Astrocyte (in vitro differentiated cells and primary cell): ENCODE measurements at regions not wholly inside any gene's neighbourhood (a gene's known extent, or its start where the extent isn't known, plus 50 kb on each side); places are given as distances from the start of the nearest gene placed in this dataset.

Source experiments
- DNase-seq: peaks from one replicate; pipeline ENCODE4 v3.0.0-alpha.2; 2010; ENCODE audit warnings: low read depth
- FAIRE-seq: peaks from 2 replicates; lab custom pipeline; 2011; peaks lifted over from hg19 to GRCh38; lab: Jason Lieb, UNC
- H2AFZ ChIP-seq: 2 replicates; pipeline ENCODE4 v1.6.0; 2012; ENCODE audit warnings: low read depth, low read length, inconsistent platforms
- H3K27ac ChIP-seq: 2 replicates; pipeline ENCODE4 v1.5.1; 2011; ENCODE audit warnings: low read depth, low read length, inconsistent platforms
- H3K27me3 ChIP-seq: 2 replicates; pipeline ENCODE4 v1.6.0; 2011; ENCODE audit warnings: low read length, inconsistent platforms; ENCODE audit not compliant: insufficient read depth
- H3K36me3 ChIP-seq: 2 replicates; pipeline ENCODE4 v1.5.1; 2011; ENCODE audit warnings: low read length, inconsistent platforms; ENCODE audit not compliant: insufficient read depth
- H3K4me1 ChIP-seq: 2 replicates; pipeline ENCODE4 v1.5.1; 2011; ENCODE audit warnings: low read length, inconsistent platforms; ENCODE audit not compliant: insufficient read depth
- H3K4me2 ChIP-seq: 2 replicates; pipeline ENCODE4 v1.6.0; 2012; ENCODE audit warnings: low read length, inconsistent platforms
- H3K4me3 ChIP-seq: 2 replicates; pipeline ENCODE4 v1.5.1; 2011; ENCODE audit warnings: low read depth, mild to moderate bottlenecking, low read length, inconsistent platforms; ENCODE audit not compliant: insufficient read depth
- H3K79me2 ChIP-seq: 2 replicates; pipeline ENCODE4 v1.6.0; 2012; ENCODE audit warnings: mild to moderate bottlenecking, low read length, inconsistent platforms; ENCODE audit not compliant: insufficient read depth
- H3K9ac ChIP-seq: 2 replicates; pipeline ENCODE4 v1.6.0; 2012; ENCODE audit warnings: mild to moderate bottlenecking, low read length, inconsistent platforms
- H3K9me3 ChIP-seq: 2 replicates; pipeline ENCODE4 v1.5.1; 2012; ENCODE audit warnings: low read depth, mild to moderate bottlenecking, low read length, inconsistent platforms; ENCODE audit not compliant: insufficient read depth
- H4K20me1 ChIP-seq: 2 replicates; pipeline ENCODE4 v1.6.0; 2012; ENCODE audit warnings: low read length, inconsistent platforms; ENCODE audit not compliant: insufficient read depth
- H3K27ac Mint-ChIP-seq: one replicate; pipeline ENCODE4 v1.8.0; 2021; ENCODE audit warnings: mild to moderate bottlenecking, mixed read lengths; ENCODE audit not compliant: unreplicated experiment
- H3K27me3 Mint-ChIP-seq: one replicate; pipeline ENCODE4 v1.8.0; 2021; ENCODE audit warnings: low read depth, mixed read lengths; ENCODE audit not compliant: unreplicated experiment
- H3K36me3 Mint-ChIP-seq: one replicate; pipeline ENCODE4 v1.8.0; 2021; ENCODE audit warnings: low read depth, mixed read lengths; ENCODE audit not compliant: unreplicated experiment
- H3K4me1 Mint-ChIP-seq: one replicate; pipeline ENCODE4 v1.8.0; 2021; ENCODE audit warnings: low read depth, mixed read lengths; ENCODE audit not compliant: unreplicated experiment
- H3K4me3 Mint-ChIP-seq: one replicate; pipeline ENCODE4 v1.8.0; 2021; ENCODE audit warnings: mild to moderate bottlenecking, moderate library complexity, mixed read lengths; ENCODE audit not compliant: unreplicated experiment
- H3K9me3 Mint-ChIP-seq: one replicate; pipeline ENCODE4 v1.8.0; 2021; ENCODE audit warnings: mild to moderate bottlenecking, mixed read lengths; ENCODE audit not compliant: unreplicated experiment
- EZH2 ChIP-seq: IDR thresholded peaks from 2 replicates; pipeline ENCODE4 v1.6.1; 2012; ENCODE audit warnings: mild to moderate bottlenecking, low read length, inconsistent platforms; ENCODE audit not compliant: insufficient read depth
- TF ChIP-seq, protein P1 (sequence below): IDR thresholded peaks from 2 replicates; pipeline ENCODE4 v1.5.1; 2011; ENCODE audit warnings: low read depth, mild to moderate bottlenecking, inconsistent platforms, low read length, moderate library complexity; ENCODE audit not compliant: insufficient read depth

DNA sequence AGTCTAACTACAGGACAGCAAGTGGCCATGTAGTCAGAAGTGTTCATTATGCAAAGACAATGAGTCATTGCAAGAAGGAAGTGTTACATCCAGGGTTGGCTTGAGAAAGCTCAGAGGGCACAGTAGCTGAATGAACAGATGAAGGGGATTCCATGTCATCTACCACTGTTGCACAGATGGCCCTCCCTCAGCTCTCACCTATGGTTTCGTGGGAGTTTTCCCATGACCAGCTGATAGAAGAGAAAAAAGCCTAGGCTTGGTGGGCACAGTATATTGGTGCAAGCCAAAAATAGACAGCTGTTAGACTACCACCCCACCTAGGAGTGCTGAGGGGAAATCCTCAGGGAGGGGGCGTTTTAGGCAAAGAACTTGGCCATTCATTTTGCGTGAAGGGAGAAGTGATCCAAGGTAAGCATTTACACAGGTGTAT is 217.0 kb downstream of the DMRT2 start:
- H3K9me3 ChIP-seq, result no peaks in the 10 kb centered on the region
- DNase-seq, result no peak
- H3K4me1 ChIP-seq, result no peaks in the 10 kb centered on the region

DNA sequence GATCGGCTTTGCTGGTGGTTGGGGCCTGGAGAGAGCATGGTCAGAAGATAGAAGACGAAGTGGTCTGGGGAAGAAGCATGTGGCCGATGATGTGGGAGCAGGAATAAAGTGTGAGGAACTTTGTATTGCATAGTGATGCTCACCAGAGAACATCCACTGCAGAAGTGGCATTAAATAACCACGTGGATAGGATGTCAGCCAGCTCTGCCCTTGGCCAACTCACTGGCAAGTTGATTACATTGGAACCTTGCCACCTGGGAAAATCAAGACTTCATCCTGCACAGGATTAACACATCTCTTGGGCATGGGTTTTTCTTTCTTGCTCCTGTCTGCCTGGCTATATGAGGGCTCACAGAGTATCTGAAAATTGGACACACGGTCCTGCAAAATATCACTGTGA is 217.4 kb downstream of the DMRT2 start:
- H3K4me3 ChIP-seq, result no peak overlapping the region
- Mint-ChIP-seq H3K36me3 (no peaks in the 10 kb centered on the region), H3K27me3 (peaks cover 32% of the 10 kb centered on the region), H3K4me3 (no peak overlapping the region), H3K4me1 (peaks cover 17% of the 10 kb centered on the region), H3K9me3 (no peaks in the 10 kb centered on the region), H3K27ac (no peak overlapping the region)
- no peak overlapping the region for H3K4me2 ChIP-seq
- H3K27me3 ChIP-seq, result no peaks in the 10 kb centered on the region
- H3K9me3 ChIP-seq, result no peaks in the 10 kb centered on the region
- H4K20me1 ChIP-seq, result no peaks in the 10 kb centered on the region
- no peaks in the 10 kb centered on the region for H3K4me1 ChIP-seq
- H2AFZ ChIP-seq, result no peak overlapping the region
- H3K9ac ChIP-seq, result no peak overlapping the region
- FAIRE-seq (no peak), DNase-seq (no peak)
- no peak overlapping the region for H3K27ac ChIP-seq
- TF ChIP-seq, protein P1, sequence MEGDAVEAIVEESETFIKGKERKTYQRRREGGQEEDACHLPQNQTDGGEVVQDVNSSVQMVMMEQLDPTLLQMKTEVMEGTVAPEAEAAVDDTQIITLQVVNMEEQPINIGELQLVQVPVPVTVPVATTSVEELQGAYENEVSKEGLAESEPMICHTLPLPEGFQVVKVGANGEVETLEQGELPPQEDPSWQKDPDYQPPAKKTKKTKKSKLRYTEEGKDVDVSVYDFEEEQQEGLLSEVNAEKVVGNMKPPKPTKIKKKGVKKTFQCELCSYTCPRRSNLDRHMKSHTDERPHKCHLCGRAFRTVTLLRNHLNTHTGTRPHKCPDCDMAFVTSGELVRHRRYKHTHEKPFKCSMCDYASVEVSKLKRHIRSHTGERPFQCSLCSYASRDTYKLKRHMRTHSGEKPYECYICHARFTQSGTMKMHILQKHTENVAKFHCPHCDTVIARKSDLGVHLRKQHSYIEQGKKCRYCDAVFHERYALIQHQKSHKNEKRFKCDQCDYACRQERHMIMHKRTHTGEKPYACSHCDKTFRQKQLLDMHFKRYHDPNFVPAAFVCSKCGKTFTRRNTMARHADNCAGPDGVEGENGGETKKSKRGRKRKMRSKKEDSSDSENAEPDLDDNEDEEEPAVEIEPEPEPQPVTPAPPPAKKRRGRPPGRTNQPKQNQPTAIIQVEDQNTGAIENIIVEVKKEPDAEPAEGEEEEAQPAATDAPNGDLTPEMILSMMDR, result no peak
- TF ChIP-seq EZH2, result no peak
- H3K79me2 ChIP-seq, result no peaks in the 10 kb centered on the region
- no peaks in the 10 kb centered on the region for H3K36me3 ChIP-seq

More for the DNA sequence above, 217.0 kb downstream of the DMRT2 start:
- no peaks in the 10 kb centered on the region for H3K27me3 ChIP-seq
- Mint-ChIP-seq H3K27me3 (peaks cover 36% of the 10 kb centered on the region), H3K27ac (no peak overlapping the region), H3K9me3 (no peaks in the 10 kb centered on the region), H3K4me1 (peaks cover 17% of the 10 kb centered on the region), H3K4me3 (no peak overlapping the region), H3K36me3 (no peaks in the 10 kb centered on the region)
- H3K4me2 ChIP-seq, result no peak overlapping the region
- no peak overlapping the region for H3K9ac ChIP-seq
- H3K36me3 ChIP-seq, result no peaks in the 10 kb centered on the region
- H3K4me3 ChIP-seq, result no peak overlapping the region
- no peaks in the 10 kb centered on the region for H4K20me1 ChIP-seq
- no peak for TF ChIP-seq EZH2
- TF ChIP-seq, protein P1, result no peak
- H3K27ac ChIP-seq, result no peak overlapping the region
- H2AFZ ChIP-seq, result no peak overlapping the region
- no peak for FAIRE-seq
- no peaks in the 10 kb centered on the region for H3K79me2 ChIP-seq

DNA sequence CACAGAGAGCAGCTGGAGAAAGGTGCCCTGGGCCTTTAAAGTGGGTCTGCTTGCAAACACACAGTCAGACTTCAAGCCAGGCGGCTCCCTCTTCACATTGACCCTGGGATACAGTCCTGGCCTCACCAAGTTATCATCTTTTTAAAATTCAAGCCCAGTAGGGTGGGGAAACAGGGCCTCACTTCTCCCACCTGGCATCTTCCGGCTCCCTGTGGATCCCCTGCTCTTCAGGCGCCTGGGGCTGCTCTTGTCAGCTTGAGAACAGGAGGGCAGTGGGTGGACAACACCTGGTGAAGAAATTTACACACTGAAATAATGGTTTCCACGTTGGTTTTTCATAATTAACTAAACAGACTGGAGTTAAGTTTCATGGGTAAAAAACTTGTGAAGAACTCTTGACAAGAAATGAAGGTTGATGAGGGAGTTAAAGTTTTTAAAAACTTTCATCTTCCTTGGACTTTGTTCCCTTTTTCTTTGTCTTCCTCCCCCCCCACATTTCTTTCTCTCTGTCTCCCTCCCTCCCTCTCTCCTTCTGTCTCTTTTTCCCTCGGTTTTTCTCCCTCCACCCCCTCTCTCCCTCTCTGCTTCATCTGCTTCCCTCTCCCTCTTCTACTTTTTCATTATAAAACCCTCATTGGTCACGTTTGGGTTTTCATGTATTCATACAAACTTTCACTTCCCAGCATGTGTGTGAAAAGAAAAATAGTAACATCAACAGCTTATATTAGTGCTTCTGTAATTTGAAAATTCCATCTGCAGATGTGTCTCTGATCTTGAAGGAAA is 219.6 kb downstream of the DMRT2 start:
- no peaks in the 10 kb centered on the region for H3K4me1 ChIP-seq
- Mint-ChIP-seq H3K36me3 (no peaks in the 10 kb centered on the region), H3K4me1 (peaks cover 23% of the 10 kb centered on the region), H3K27ac (no peak overlapping the region), H3K9me3 (no peaks in the 10 kb centered on the region), H3K27me3 (peaks cover 20% of the 10 kb centered on the region), H3K4me3 (no peak overlapping the region)
- no peak overlapping the region for H3K4me3 ChIP-seq
- H3K27ac ChIP-seq, result no peak overlapping the region
- no peaks in the 10 kb centered on the region for H3K9me3 ChIP-seq
- H3K4me2 ChIP-seq, result no peak overlapping the region
- H3K36me3 ChIP-seq, result no peaks in the 10 kb centered on the region
- H2AFZ ChIP-seq, result no peak overlapping the region
- DNase-seq (no peak), FAIRE-seq (no peak)
- no peaks in the 10 kb centered on the region for H3K27me3 ChIP-seq
- no peak overlapping the region for H3K9ac ChIP-seq
- no peak for TF ChIP-seq EZH2
- TF ChIP-seq, protein P1, result no peak
- H3K79me2 ChIP-seq, result no peaks in the 10 kb centered on the region
- H4K20me1 ChIP-seq, result no peaks in the 10 kb centered on the region
